GM12878 (cell line): ENCODE measurements at regions not wholly inside any gene's neighbourhood (a gene's known extent, or its start where the extent isn't known, plus 50 kb on each side); places are given as distances from the start of the nearest gene placed in this dataset.
A peak's percentile ranks its signal among the peaks of the same experiment; 100 is the strongest.

Experiments
- ATAC-seq: fragments of 200-7000 bp; cut with Tn5 transposase; 3 replicates; pipeline ENCODE4 v1.9.1; 2020; ENCODE audit warnings: mild to moderate bottlenecking, moderate library complexity
- BruUV-seq: library from RNA; stranded (reverse); fragments of 400-500 nt; replicated peaks from 2 replicates; lab custom pipeline; 2021; lab: Mats Ljungman, UMichigan
- CTCF ChIA-PET: fragments of 300-600 bp; sonication (Branson Sonifier 250); formaldehyde crosslinking; extraction: SDS; loops from one replicate; lab custom pipeline; 2021; ENCODE audit warnings: inconsistent platforms; lab: Yijun Ruan, JAX
- POLR2A ChIA-PET: fragments of 350-600 bp; formaldehyde crosslinking; extraction: SDS; loops from one replicate; lab custom pipeline; 2021; ENCODE audit warnings: inconsistent platforms; lab: Charles Lee
- RAD21 ChIA-PET: fragments of 300-600 bp; sonication (Branson Sonifier 250); formaldehyde crosslinking; loops from one replicate; lab custom pipeline; 2023; ENCODE audit warnings: antibody characterized with exemption; ENCODE audit not compliant: unreplicated experiment; lab: Charles Lee
- SMC1A ChIA-PET: fragments of 300-600 bp; sonication (Branson Sonifier 250); formaldehyde crosslinking; loops from one replicate; lab custom pipeline; 2023; ENCODE audit not compliant: unreplicated experiment, uncharacterized antibody; lab: Charles Lee
- DNase-seq: peaks from one replicate; pipeline ENCODE4 v3.0.0-alpha.2; 2011; ENCODE audit warnings: low read depth, low spot score
- FAIRE-seq: peaks from 3 replicates; lab custom pipeline; 2011; peaks lifted over from hg19 to GRCh38; lab: Jason Lieb, UNC
- H2AFZ ChIP-seq: 2 replicates; pipeline ENCODE4 v1.6.0; 2011; ENCODE audit warnings: low read depth, low read length, control low read depth; ENCODE audit not compliant: control insufficient read depth
- H3K27ac ChIP-seq: 2 replicates; pipeline ENCODE4 v1.5.1; 2011; ENCODE audit warnings: control low read depth; ENCODE audit not compliant: control insufficient read depth, insufficient read depth
- H3K27me3 ChIP-seq, 2 experiments: replicated peaks in 1 of 2; 2 replicates each; pipeline versions ENCODE4 v1.6.0 to v1.6.1; 2011; ENCODE audit warnings: low read length in 1 of 2; ENCODE audit not compliant: control insufficient read depth in 2 of 2, insufficient read depth in 2 of 2
- H3K36me3 ChIP-seq, 2 experiments: 2 replicates each; pipeline ENCODE4 v1.5.1; 2011; ENCODE audit warnings: low read length in 1 of 2; ENCODE audit not compliant: control insufficient read depth in 2 of 2, insufficient read depth in 2 of 2
- H3K4me1 ChIP-seq: 2 replicates; pipeline ENCODE4 v1.6.1; 2011; ENCODE audit warnings: mild to moderate bottlenecking, low read length, moderate library complexity, mixed read lengths; ENCODE audit not compliant: control insufficient read depth, insufficient read depth
- H3K4me2 ChIP-seq: 2 replicates; pipeline ENCODE4 v1.6.0; 2011; ENCODE audit warnings: control low read depth; ENCODE audit not compliant: control insufficient read depth, insufficient read depth
- H3K4me3 ChIP-seq: fragments of 200-600 bp; sonication (generic); 2 replicates; pipeline ENCODE4 v1.5.1; 2016
- H3K79me2 ChIP-seq: 2 replicates; pipeline ENCODE4 v1.6.0; 2011; ENCODE audit warnings: low read length; ENCODE audit not compliant: control insufficient read depth, insufficient read depth
- H3K9ac ChIP-seq: 2 replicates; pipeline ENCODE4 v1.8.0; 2011; ENCODE audit warnings: low read length, control low read depth, mixed read lengths; ENCODE audit not compliant: control insufficient read depth, insufficient read depth
- H3K9me3 ChIP-seq: replicated peaks from 3 replicates; pipeline ENCODE4 v1.5.1; 2011; ENCODE audit warnings: mild to moderate bottlenecking, low read length; ENCODE audit not compliant: control insufficient read depth, insufficient read depth
- H4K20me1 ChIP-seq: 2 replicates; pipeline ENCODE4 v1.6.0; 2011; ENCODE audit not compliant: control insufficient read depth, insufficient read depth
- MXI1 ChIP-seq: fragments of 150-350 bp; IDR thresholded peaks from 2 replicates; pipeline ENCODE4 v1.6.1; 2011; ENCODE audit warnings: low read depth, mild to moderate bottlenecking, inconsistent platforms, low read length, improper control_type of control experiment
- NFYB ChIP-seq: IDR thresholded peaks from 2 replicates; pipeline ENCODE4 v1.6.1; 2011; ENCODE audit warnings: low read depth, mild to moderate bottlenecking, low read length, improper control_type of control experiment, moderate library complexity; ENCODE audit not compliant: insufficient read depth
- RBBP5 ChIP-seq: fragments of 200-600 bp; sonication (generic); conservative IDR thresholded peaks from 2 replicates; pipeline ENCODE4 v1.6.1; 2016
- SP1 ChIP-seq: IDR thresholded peaks from one replicate; pipeline ENCODE4 v1.6.1; 2011; ENCODE audit warnings: low read depth, low read length
- ZZZ3 ChIP-seq: IDR thresholded peaks from 2 replicates; pipeline ENCODE4 v1.6.1; 2011; ENCODE audit warnings: low read depth; ENCODE audit not compliant: control insufficient read depth, insufficient read length
- WGBS: methylation state at CpG from one replicate; pipeline ENCODE4 v1.1.6; 2016; ENCODE audit warnings: low lambda C conversion rate; ENCODE audit not compliant: insufficient replicate concordance, insufficient coverage; ENCODE audit errors: missing lambda C conversion rate; 5-methylcytosine and 5-hydroxymethylcytosine counted together
- in situ Hi-C: fragments of 300-500 bp; cut with MboI; formaldehyde crosslinking; loops from 9 replicates; pipeline ENCODE4 v1.14.3; 2018; ENCODE audit warnings: mixed read lengths
- intact Hi-C: fragments of 100-400 bp; cut with micrococcal nuclease; formaldehyde crosslinking; loops from one replicate; pipeline ENCODE4 v1.14.2; 2022; ENCODE audit not compliant: unreplicated experiment
- TF ChIP-seq, protein P1 (sequence below): IDR thresholded peaks from 2 replicates; pipeline ENCODE4 v1.6.1; 2012; ENCODE audit warnings: low read depth, low read length, improper control_type of control experiment

GRCh38 chr16:88320947-88321634 lies 61.7 kb upstream of the ZNF469 start:
- TF ChIP-seq RBBP5 = no peak
- peak; percentile 60 for TF ChIP-seq SP1
- TF ChIP-seq NFYB = peak; percentile 65
- no peak for TF ChIP-seq ZZZ3
- TF ChIP-seq, protein P1, sequence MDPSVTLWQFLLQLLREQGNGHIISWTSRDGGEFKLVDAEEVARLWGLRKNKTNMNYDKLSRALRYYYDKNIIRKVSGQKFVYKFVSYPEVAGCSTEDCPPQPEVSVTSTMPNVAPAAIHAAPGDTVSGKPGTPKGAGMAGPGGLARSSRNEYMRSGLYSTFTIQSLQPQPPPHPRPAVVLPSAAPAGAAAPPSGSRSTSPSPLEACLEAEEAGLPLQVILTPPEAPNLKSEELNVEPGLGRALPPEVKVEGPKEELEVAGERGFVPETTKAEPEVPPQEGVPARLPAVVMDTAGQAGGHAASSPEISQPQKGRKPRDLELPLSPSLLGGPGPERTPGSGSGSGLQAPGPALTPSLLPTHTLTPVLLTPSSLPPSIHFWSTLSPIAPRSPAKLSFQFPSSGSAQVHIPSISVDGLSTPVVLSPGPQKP = no peak
- no peak for TF ChIP-seq MXI1

More at GRCh38 chr16:88320947-88321634, 61.7 kb upstream of the ZNF469 start:
- Histone ChIP-seq H3K4me2 (no peak overlapping the region), H3K9me3 (no peaks in the 10 kb centered on the region; the same call in 2 of the 3 replicates), H2AFZ (no peak overlapping the region), H3K4me3 (no peak overlapping the region), H3K36me3 (no peaks in the 10 kb centered on the region), H3K27ac (no peak overlapping the region), H3K79me2 (no peaks in the 10 kb centered on the region), H4K20me1 (no peaks in the 10 kb centered on the region), H3K4me1 (no peaks in the 10 kb centered on the region), H3K27me3 (no peaks in the 10 kb centered on the region), H3K9ac (no peak overlapping the region)
- no peak for FAIRE-seq
- 39% methylated on average over 16 of the region's 16 CpGs for WGBS
- intact Hi-C loops = no loop called here
- SMC1A ChIA-PET = no interaction called here
- RAD21 ChIA-PET = no interaction called here
- CTCF ChIA-PET = no interaction called here
- no TSS peak for BruUV-seq
- DNase-seq = no peak
- in situ Hi-C loops = no loop called here
- ATAC-seq = no peak
- POLR2A ChIA-PET = no interaction called here
